Colonic mucosa (tissue), 4 donors: ENCODE measurements at regions not wholly inside any gene's neighbourhood (a gene's known extent, or its start where the extent isn't known, plus 50 kb on each side); places are given as distances from the start of the nearest gene placed in this dataset.

ENCODE experiments used
- DNase-seq: peaks from one replicate; pipeline ENCODE4 v3.0.0-alpha.2; 2020
- H3K27ac ChIP-seq: fragments of 200-600 bp; one replicate; pipeline ENCODE4 v1.8.0; 2021
- H3K27me3 ChIP-seq: fragments of 200-600 bp; one replicate; pipeline ENCODE4 v1.8.0; 2021
- H3K36me3 ChIP-seq: fragments of 200-600 bp; one replicate; pipeline ENCODE4 v1.8.0; 2021
- H3K4me1 ChIP-seq: fragments of 200-600 bp; one replicate; pipeline ENCODE4 v1.8.0; 2021; ENCODE audit warnings: mild to moderate bottlenecking
- H3K4me3 ChIP-seq: fragments of 200-600 bp; one replicate; pipeline ENCODE4 v1.8.0; 2021
- H3K9ac ChIP-seq, 2 donors: one replicate each; pipeline ENCODE4 v1.7.0; 2013; ENCODE audit warnings: control low read depth in 2 of 2, low read depth in 2 of 2, low read length in 2 of 2
- H3K9me3 ChIP-seq: fragments of 200-600 bp; one replicate; pipeline ENCODE4 v1.8.0; 2021
- intact Hi-C: fragments of 100-400 bp; cut with DNase I; formaldehyde crosslinking; loops from one replicate; pipeline ENCODE4 v1.14.1; 2022
- TF ChIP-seq, protein P1 (sequence below): fragments of 200-600 bp; IDR thresholded peaks from one replicate; pipeline ENCODE4 v1.8.0; 2022; ENCODE audit warnings: antibody characterized with exemption, mild to moderate bottlenecking
- donor health status: healthy.
- donor health status: DM: no; HTN: no; CAD: no.
- donor health status: DM: no; HTN: no; CAD: no.

DNA sequence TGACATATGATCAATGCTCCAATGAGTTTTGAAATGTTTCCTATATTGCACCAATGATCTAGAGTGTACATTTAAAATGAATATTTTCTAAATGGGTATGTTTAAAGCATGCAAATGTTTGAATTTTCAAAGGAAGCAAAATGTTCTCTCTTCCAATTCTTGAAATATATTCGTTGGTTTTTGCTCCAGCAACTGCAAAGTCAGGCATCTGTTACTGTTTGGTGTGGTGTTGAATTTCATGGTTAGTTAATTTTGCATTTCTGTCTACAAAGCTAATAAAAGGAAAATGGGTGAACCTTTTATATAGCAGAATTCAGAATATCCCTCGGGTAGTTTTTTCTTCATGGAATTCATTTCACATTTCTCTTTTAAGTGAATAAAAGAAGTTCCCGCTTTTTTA lies 1018.3 kb downstream of the GRIK2 start:
- H3K36me3 ChIP-seq = no peaks in the 10 kb centered on the region
- H3K4me1 ChIP-seq = no peaks in the 10 kb centered on the region
- H3K27me3 ChIP-seq = no peaks in the 10 kb centered on the region
- no peak overlapping the region for H3K4me3 ChIP-seq
- intact Hi-C loops = no loop called here
- no peak overlapping the region for H3K9ac ChIP-seq
- H3K27ac ChIP-seq = no peak overlapping the region
- DNase-seq = no peak
- TF ChIP-seq, protein P1, sequence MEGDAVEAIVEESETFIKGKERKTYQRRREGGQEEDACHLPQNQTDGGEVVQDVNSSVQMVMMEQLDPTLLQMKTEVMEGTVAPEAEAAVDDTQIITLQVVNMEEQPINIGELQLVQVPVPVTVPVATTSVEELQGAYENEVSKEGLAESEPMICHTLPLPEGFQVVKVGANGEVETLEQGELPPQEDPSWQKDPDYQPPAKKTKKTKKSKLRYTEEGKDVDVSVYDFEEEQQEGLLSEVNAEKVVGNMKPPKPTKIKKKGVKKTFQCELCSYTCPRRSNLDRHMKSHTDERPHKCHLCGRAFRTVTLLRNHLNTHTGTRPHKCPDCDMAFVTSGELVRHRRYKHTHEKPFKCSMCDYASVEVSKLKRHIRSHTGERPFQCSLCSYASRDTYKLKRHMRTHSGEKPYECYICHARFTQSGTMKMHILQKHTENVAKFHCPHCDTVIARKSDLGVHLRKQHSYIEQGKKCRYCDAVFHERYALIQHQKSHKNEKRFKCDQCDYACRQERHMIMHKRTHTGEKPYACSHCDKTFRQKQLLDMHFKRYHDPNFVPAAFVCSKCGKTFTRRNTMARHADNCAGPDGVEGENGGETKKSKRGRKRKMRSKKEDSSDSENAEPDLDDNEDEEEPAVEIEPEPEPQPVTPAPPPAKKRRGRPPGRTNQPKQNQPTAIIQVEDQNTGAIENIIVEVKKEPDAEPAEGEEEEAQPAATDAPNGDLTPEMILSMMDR = no peak
- no peaks in the 10 kb centered on the region for H3K9me3 ChIP-seq

DNA sequence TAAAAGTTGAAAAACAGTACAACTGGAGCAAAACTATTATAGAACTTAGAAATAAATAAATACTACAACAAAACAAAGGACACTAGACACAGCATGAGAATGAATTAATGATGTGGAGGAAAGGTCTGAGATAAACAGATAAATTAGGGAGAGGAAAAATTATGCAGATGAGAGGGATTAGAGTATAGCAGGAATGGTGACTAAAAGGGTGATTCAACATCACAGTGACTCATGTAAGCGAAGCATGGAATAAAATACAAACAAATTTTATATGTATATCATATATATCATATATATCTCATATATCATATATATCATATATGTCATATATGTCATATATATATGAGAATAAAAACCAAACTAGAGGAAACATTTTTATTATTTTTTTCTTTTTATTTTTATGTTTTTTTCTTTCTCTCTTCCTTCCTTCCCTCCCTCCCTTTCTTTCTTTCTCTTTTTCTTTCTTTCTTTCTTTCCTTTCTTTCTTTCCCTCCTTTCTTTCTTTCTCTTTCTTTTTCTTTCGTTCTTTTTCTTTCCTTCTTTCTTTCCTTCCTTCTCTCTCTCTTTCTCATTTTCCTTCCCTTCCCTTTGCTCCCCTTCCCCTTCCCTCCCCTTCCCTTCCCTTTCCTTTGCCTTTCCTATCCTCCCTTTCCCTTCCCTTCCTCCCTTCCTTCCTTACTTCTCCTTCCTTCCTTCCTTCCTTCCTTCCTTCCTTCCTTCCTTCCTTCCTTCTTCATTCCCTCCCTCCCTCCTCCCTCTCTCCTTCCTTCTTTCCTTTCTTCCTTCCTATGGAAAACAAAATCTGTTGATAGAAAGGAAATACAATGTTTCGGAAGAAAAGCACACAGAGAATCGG lies 1014.6 kb downstream of the GRIK2 start:
- Histone ChIP-seq H3K9me3 (no peaks in the 10 kb centered on the region), H3K4me1 (no peaks in the 10 kb centered on the region), H3K4me3 (no peak overlapping the region), H3K27me3 (no peaks in the 10 kb centered on the region), H3K36me3 (no peaks in the 10 kb centered on the region), H3K27ac (no peak overlapping the region), H3K9ac (no peak overlapping the region)
- intact Hi-C loops = no loop called here
- no peak for DNase-seq
- TF ChIP-seq, protein P1 = no peak

DNA sequence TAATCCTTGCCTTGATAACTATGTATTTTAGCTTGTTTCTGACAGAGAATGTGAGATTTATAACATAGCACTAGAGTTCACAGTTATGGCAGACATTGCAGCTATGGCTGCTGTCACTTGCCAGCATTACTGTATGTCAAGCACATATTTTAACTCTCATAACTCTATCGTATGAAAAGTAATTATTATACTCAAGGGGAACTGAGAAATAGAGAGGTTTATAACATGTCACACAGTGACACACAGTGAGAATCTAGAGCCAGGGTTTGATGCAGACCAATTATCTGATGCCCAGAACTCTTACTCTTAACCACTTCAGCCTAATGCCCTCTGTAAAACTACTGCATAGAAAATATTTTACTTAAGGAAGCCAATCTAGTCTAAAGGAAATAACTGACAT lies 1012.4 kb downstream of the GRIK2 start:
- Histone ChIP-seq H3K9me3 (no peaks in the 10 kb centered on the region), H3K9ac (no peak overlapping the region), H3K4me1 (no peaks in the 10 kb centered on the region), H3K27me3 (no peaks in the 10 kb centered on the region), H3K27ac (no peak overlapping the region), H3K36me3 (no peaks in the 10 kb centered on the region), H3K4me3 (no peak overlapping the region)
- TF ChIP-seq, protein P1 = no peak
- no peak for DNase-seq
- intact Hi-C loops = no loop called here

DNA sequence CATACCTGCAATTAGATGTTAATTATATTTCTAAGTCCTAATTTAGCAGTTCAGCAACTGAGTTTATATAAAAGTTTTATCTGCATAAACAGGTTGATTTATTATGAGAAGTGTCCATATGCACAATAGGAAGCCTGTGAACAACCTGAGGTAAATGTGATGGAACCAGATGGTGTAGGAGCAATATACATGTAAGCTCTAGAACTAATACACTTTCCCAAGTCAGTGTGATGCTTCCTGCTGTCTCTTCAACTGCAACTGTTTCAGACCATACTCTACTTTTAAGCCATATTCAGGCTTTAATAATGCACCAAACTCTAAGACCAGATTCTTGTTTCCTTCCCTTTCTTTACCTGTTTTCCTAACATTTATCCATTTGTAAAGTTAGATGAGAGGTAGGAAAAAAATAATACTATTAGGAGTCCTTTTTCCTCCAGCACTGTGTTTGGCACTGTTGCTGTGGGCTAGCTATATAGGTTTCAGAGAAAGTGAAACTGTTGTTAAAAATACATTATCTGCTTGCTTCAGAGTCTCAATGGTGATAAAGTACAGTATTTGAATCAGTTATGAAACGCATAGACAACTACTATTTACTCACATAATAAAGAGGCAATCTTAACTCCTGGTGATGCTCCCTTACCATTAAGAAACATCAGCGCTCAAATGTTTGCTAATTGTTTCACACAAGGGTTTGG lies 1009.3 kb downstream of the GRIK2 start:
- TF ChIP-seq, protein P1 = no peak
- Histone ChIP-seq H3K9ac (no peak overlapping the region), H3K27ac (no peak overlapping the region), H3K36me3 (no peaks in the 10 kb centered on the region), H3K4me3 (no peak overlapping the region), H3K9me3 (no peaks in the 10 kb centered on the region), H3K4me1 (no peaks in the 10 kb centered on the region), H3K27me3 (no peaks in the 10 kb centered on the region)
- no peak for DNase-seq
- intact Hi-C loops = no loop called here

DNA sequence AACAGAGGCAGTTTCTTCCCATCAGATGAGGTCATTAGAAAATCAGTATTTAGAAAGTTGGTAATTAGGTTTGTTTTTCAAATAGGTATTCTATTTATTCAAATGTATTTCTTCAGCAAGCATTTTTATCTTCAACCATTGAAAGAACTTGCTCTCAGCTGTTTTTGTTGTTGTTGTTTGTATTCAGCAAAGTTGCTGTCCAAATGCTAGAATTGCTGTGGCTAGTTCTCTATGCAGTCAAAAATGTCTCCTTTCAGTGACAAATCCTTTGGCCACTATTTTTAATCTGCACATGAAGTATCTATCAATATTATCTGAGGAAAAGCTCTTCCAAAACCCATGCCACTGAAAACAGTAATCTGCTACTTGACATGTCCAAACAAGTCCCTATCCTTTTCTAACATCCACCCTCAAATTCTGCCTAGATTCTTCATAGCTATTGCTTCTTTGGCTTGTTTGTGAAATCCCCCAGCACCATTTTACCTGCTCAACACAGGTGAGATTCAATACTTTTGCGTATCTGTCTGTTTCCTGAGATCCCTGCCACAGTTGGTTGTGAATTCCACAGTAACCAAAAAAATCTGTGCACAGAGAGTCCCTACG lies 1005.4 kb downstream of the GRIK2 start:
- Histone ChIP-seq H3K9ac (no peak overlapping the region), H3K9me3 (no peaks in the 10 kb centered on the region), H3K36me3 (no peaks in the 10 kb centered on the region), H3K4me1 (no peaks in the 10 kb centered on the region), H3K4me3 (no peak overlapping the region), H3K27me3 (no peaks in the 10 kb centered on the region), H3K27ac (no peak overlapping the region)
- intact Hi-C loops = no loop called here
- DNase-seq = no peak
- TF ChIP-seq, protein P1 = no peak
